B cell (primary cell): ENCODE measurements at regions not wholly inside any gene's neighbourhood (a gene's known extent, or its start where the extent isn't known, plus 50 kb on each side); places are given as distances from the start of the nearest gene placed in this dataset.

Source experiments
- ATAC-seq: fragments of 200-7000 bp; cut with Tn5 transposase; one replicate; pipeline ENCODE4 v1.10.0; 2021; ENCODE audit warnings: low read depth, mild to moderate bottlenecking, moderate number of reproducible peaks, moderate library complexity
- CTCF ChIA-PET: fragments of 350-600 bp; sonication (Branson Sonifier 250); formaldehyde crosslinking; loops from one replicate; lab custom pipeline; 2021; ENCODE audit warnings: antibody characterized with exemption, inconsistent platforms; lab: Charles Lee
- POLR2A ChIA-PET: fragments of 350-600 bp; sonication (Branson Sonifier 250); formaldehyde crosslinking; loops from one replicate; lab custom pipeline; 2021; ENCODE audit warnings: antibody characterized with exemption; lab: Charles Lee
- DNase-seq: peaks from one replicate; pipeline ENCODE4 v3.0.0; 2013
- H2AFZ ChIP-seq: 2 replicates; pipeline ENCODE4 v1.6.1; 2012; ENCODE audit warnings: mild to moderate bottlenecking, low read depth, low read length; ENCODE audit not compliant: insufficient read depth, poor library complexity, severe bottlenecking
- H3K27ac ChIP-seq, 2 donors: 1 replicate in 1 of 2; 2 replicates in 1 of 2; pipeline ENCODE4 v1.5.1; 2012 to 2013; ENCODE audit warnings: low read length in 2 of 2, mild to moderate bottlenecking in 2 of 2, moderate library complexity in 1 of 2
- H3K27me3 ChIP-seq, 4 experiments: fragments of 200-600 bp in 1 of 4; sonication (generic) in 1 of 4; replicated peaks in 1 of 4; 1 replicate in 2 of 4; 2 replicates in 2 of 4; pipeline versions ENCODE4 v1.6.1 to v1.7.0; 2013 to 2016; ENCODE audit warnings: low read length in 3 of 4, mild to moderate bottlenecking in 2 of 4, mixed read lengths in 1 of 4, moderate library complexity in 1 of 4; ENCODE audit not compliant: insufficient read depth in 4 of 4, control insufficient read depth in 3 of 4; ENCODE audit errors: control extremely low read depth in 1 of 4
- H3K36me3 ChIP-seq, 2 experiments: replicated peaks in 1 of 2; 1 replicate in 1 of 2; 2 replicates in 1 of 2; pipeline versions ENCODE4 v1.6.1 to v1.7.1; 2013; ENCODE audit warnings: low read length in 1 of 2; ENCODE audit not compliant: insufficient read depth in 2 of 2, control insufficient read depth in 1 of 2; ENCODE audit errors: control extremely low read depth in 1 of 2, extremely low read depth in 1 of 2
- H3K4me1 ChIP-seq, 2 donors: fragments of 200-600 bp in 1 of 2; sonication (generic) in 1 of 2; 1 replicate in 1 of 2; 2 replicates in 1 of 2; pipeline versions ENCODE4 v1.5.1 to v1.6.1; 2013 to 2017; ENCODE audit warnings: low read length in 2 of 2; ENCODE audit not compliant: control insufficient read depth in 2 of 2, insufficient read depth in 2 of 2
- H3K4me2 ChIP-seq: replicated peaks from 2 replicates; pipeline ENCODE3; 2012; ENCODE audit warnings: mild to moderate bottlenecking, low read depth, low read length; ENCODE audit not compliant: poor library complexity, severe bottlenecking
- H3K4me3 ChIP-seq, 5 experiments: fragments of 200-600 bp in 1 of 5; sonication (generic) in 1 of 5; 1 replicate in 3 of 5; 2 replicates in 2 of 5; pipeline versions ENCODE4 v1.5.1 to v1.7.0; 2011 to 2016; ENCODE audit warnings: low read length in 4 of 5, mild to moderate bottlenecking in 4 of 5, low read depth in 2 of 5, control low read depth in 1 of 5, moderate library complexity in 1 of 5; ENCODE audit not compliant: insufficient read depth in 1 of 5; ENCODE audit errors: control extremely low read depth in 1 of 5, extremely low read depth in 1 of 5
- H3K79me2 ChIP-seq: fragments of 200-600 bp; sonication (generic); one replicate; pipeline ENCODE4 v1.6.0; 2016; ENCODE audit warnings: low read length; ENCODE audit not compliant: control insufficient read depth, insufficient read depth
- H3K9ac ChIP-seq: fragments of 200-600 bp; sonication (generic); 2 replicates; pipeline ENCODE4 v1.6.1; 2017; ENCODE audit warnings: mild to moderate bottlenecking, low read length, moderate library complexity
- H3K9me3 ChIP-seq, 3 donors: one replicate each; pipeline versions ENCODE4 v1.6.1 to v1.7.1; 2013; ENCODE audit warnings: low read length in 2 of 3; ENCODE audit not compliant: control insufficient read depth in 2 of 3, insufficient read depth in 1 of 3; ENCODE audit errors: control extremely low read depth in 1 of 3
- H4K20me1 ChIP-seq: 2 replicates; pipeline ENCODE4 v1.6.0; 2012; ENCODE audit warnings: mild to moderate bottlenecking, low read length; ENCODE audit not compliant: insufficient read depth, control insufficient read depth, poor library complexity, severe bottlenecking
- H3K27ac Mint-ChIP-seq: one replicate; pipeline ENCODE4 v1.8.0; 2021; ENCODE audit warnings: mixed read lengths
- H3K27me3 Mint-ChIP-seq: one replicate; pipeline ENCODE4 v1.8.0; 2021; ENCODE audit warnings: mixed read lengths
- H3K4me1 Mint-ChIP-seq: one replicate; pipeline ENCODE4 v1.8.0; 2021; ENCODE audit warnings: mixed read lengths
- H3K4me3 Mint-ChIP-seq: one replicate; pipeline ENCODE4 v1.8.0; 2021; ENCODE audit warnings: mixed read lengths
- H3K9me3 Mint-ChIP-seq: one replicate; pipeline ENCODE4 v1.8.0; 2022; ENCODE audit warnings: mixed read lengths; ENCODE audit not compliant: insufficient read depth
- CTCF ChIP-seq: fragments of 200-600 bp; IDR thresholded peaks from one replicate; pipeline ENCODE4 v1.8.0; 2022; ENCODE audit warnings: antibody characterized with exemption, mild to moderate bottlenecking
- EZH2 ChIP-seq: IDR thresholded peaks from 2 replicates; pipeline ENCODE4 v1.6.1; 2012; ENCODE audit warnings: borderline replicate concordance, low read depth, mild to moderate bottlenecking, moderate library complexity, low read length; ENCODE audit not compliant: insufficient read depth, poor library complexity, severe bottlenecking
- WGBS: methylation state at CpG from one replicate; pipeline ENCODE4 v1.1.5; 2013; ENCODE audit warnings: missing lambda C conversion rate; ENCODE audit not compliant: insufficient coverage; 5-methylcytosine and 5-hydroxymethylcytosine counted together
- intact Hi-C: fragments of 100-400 bp; cut with micrococcal nuclease; formaldehyde crosslinking; loops from one replicate; pipeline ENCODE4 v1.10.0; 2022

- Histone ChIP-seq H3K27me3 (no peaks in the 10 kb centered on the region), H3K4me1 (no peaks in the 10 kb centered on the region), H3K27ac (no peak overlapping the region), H4K20me1 (no peaks in the 10 kb centered on the region), H3K4me2 (no peak overlapping the region), H3K9ac (no peak overlapping the region), H3K4me3 (no peak overlapping the region), H2AFZ (no peak overlapping the region), H3K36me3 (no peaks in the 10 kb centered on the region), H3K79me2 (no peaks in the 10 kb centered on the region), H3K9me3 (no peaks in the 10 kb centered on the region)
- Mint-ChIP-seq H3K27ac (no peak overlapping the region), H3K9me3 (peaks cover 3% of the 10 kb centered on the region), H3K27me3 (no peaks in the 10 kb centered on the region), H3K4me1 (no peaks in the 10 kb centered on the region), H3K4me3 (no peak overlapping the region)
- POLR2A ChIA-PET = no interaction called here
- TF ChIP-seq EZH2 (no peak), CTCF (no peak)
- WGBS = no CpG with 5 or more reads among the region's 4 CpGs
- ATAC-seq = no peak
- intact Hi-C loops = no loop called here
- no peak for DNase-seq
- CTCF ChIA-PET = no interaction called here
These were observed 236.9 kb upstream of the SPAG17 start for GRCh38 chr1:118421868-118422350.

GRCh38 chr1:118404024-118404423, 219.0 kb upstream of the SPAG17 start:
- no peaks in the 10 kb centered on the region for H3K4me1 ChIP-seq
- Mint-ChIP-seq H3K4me3 (no peak overlapping the region), H3K27me3 (no peaks in the 10 kb centered on the region), H3K27ac (no peak overlapping the region), H3K4me1 (no peaks in the 10 kb centered on the region), H3K9me3 (peaks cover 8% of the 10 kb centered on the region)
- no peaks in the 10 kb centered on the region for H3K27me3 ChIP-seq
- H3K4me3 ChIP-seq = no peak overlapping the region
- no peak overlapping the region for H3K9ac ChIP-seq
- no peak overlapping the region for H3K27ac ChIP-seq
- ATAC-seq = no peak
- no peaks in the 10 kb centered on the region for H3K36me3 ChIP-seq
- CTCF ChIA-PET = no interaction called here
- WGBS = no CpG with 5 or more reads among the region's 1 CpG
- H4K20me1 ChIP-seq = no peaks in the 10 kb centered on the region
- peaks cover 0 to 1% (median 0%) of the 10 kb centered on the region in 3 donors for H3K9me3 ChIP-seq
- H2AFZ ChIP-seq = no peak overlapping the region
- no peak for DNase-seq
- no peak overlapping the region for H3K4me2 ChIP-seq
- POLR2A ChIA-PET = no interaction called here
- no peaks in the 10 kb centered on the region for H3K79me2 ChIP-seq
- TF ChIP-seq CTCF (no peak), EZH2 (no peak)
- intact Hi-C loops = no loop called here
